Vagina (tissue), 2 donors: ENCODE measurements at regions not wholly inside any gene's neighbourhood (a gene's known extent, or its start where the extent isn't known, plus 50 kb on each side); places are given as distances from the start of the nearest gene placed in this dataset.

Experiments
- DNase-seq, 2 donors: peaks; one replicate each; pipeline ENCODE4 v3.0.0-alpha.2; 2017; ENCODE audit errors: extremely low spot score in 2 of 2
- H3K27ac ChIP-seq: fragments of 200-600 bp; sonication (generic); one replicate; pipeline ENCODE4 v1.5.1; 2019
- H3K27me3 ChIP-seq: fragments of 200-600 bp; sonication (generic); one replicate; pipeline ENCODE4 v1.5.1; 2019
- H3K36me3 ChIP-seq, 2 donors: fragments of 200-600 bp; sonication (generic); one replicate each; pipeline ENCODE4 v1.5.1; 2017 to 2019
- H3K4me1 ChIP-seq: fragments of 200-600 bp; sonication (generic); one replicate; pipeline ENCODE4 v1.5.1; 2019
- H3K4me3 ChIP-seq, 2 donors: fragments of 200-600 bp; sonication (generic); 1 replicate in 1 of 2; 2 replicates in 1 of 2; pipeline ENCODE4 v1.5.1; 2016 to 2019
- H3K9me3 ChIP-seq: fragments of 200-600 bp; sonication (generic); one replicate; pipeline ENCODE4 v1.5.1; 2019
- POLR2A ChIP-seq, 2 donors: fragments of 450-650 bp; IDR thresholded peaks; one replicate each; pipeline ENCODE4 v1.6.1; 2017; ENCODE audit warnings: antibody characterized with exemption in 2 of 2, mild to moderate bottlenecking in 2 of 2, moderate library complexity in 2 of 2
- POLR2AphosphoS5 ChIP-seq, 2 donors: sonication (generic); formaldehyde crosslinking; IDR thresholded peaks; one replicate each; pipeline ENCODE4 v1.9.0; 2017; ENCODE audit warnings: antibody characterized with exemption in 2 of 2, mild to moderate bottlenecking in 2 of 2, low read depth in 1 of 2; ENCODE audit not compliant: insufficient read depth in 1 of 2
- intact Hi-C: fragments of 100-400 bp; cut with DNase I; formaldehyde crosslinking; loops from one replicate; pipeline ENCODE4 v1.15.1; 2023
- TF ChIP-seq, protein P1 (sequence below), 3 experiments: fragments of 450-650 bp in 2 of 3; fragments of 200-600 bp in 1 of 3; sonication (generic) in 1 of 3; IDR thresholded peaks; one replicate each; pipeline ENCODE4 v1.5.1; 2017 to 2019; ENCODE audit warnings: antibody characterized with exemption in 3 of 3, mild to moderate bottlenecking in 2 of 3, moderate library complexity in 2 of 3

DNA sequence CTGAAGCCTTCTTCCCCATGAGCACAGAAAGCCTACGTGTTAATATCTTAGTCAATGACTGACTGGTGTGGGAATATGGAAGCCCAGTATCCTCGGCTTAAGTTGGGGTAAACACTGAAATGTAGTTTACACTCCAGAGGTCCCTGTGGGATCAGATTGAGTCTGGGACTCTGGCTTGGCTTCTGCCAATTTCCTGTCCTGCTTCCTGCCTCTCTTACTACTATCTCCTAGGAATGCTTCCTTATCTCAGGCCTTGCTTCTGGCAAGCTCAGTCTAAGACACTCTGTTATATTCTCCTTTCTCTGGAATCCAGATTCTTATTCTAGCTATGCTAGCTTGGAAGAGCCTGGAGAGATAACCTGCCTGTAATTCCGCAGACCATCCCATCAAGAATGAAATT lies 174.0 kb upstream of the LDB2 start:
- no peak overlapping the region for H3K27ac ChIP-seq
- H3K27me3 ChIP-seq = no peaks in the 10 kb centered on the region
- intact Hi-C loops = no loop called here
- DNase-seq = no peak
- no peak overlapping the region for H3K4me3 ChIP-seq
- TF ChIP-seq, protein P1, sequence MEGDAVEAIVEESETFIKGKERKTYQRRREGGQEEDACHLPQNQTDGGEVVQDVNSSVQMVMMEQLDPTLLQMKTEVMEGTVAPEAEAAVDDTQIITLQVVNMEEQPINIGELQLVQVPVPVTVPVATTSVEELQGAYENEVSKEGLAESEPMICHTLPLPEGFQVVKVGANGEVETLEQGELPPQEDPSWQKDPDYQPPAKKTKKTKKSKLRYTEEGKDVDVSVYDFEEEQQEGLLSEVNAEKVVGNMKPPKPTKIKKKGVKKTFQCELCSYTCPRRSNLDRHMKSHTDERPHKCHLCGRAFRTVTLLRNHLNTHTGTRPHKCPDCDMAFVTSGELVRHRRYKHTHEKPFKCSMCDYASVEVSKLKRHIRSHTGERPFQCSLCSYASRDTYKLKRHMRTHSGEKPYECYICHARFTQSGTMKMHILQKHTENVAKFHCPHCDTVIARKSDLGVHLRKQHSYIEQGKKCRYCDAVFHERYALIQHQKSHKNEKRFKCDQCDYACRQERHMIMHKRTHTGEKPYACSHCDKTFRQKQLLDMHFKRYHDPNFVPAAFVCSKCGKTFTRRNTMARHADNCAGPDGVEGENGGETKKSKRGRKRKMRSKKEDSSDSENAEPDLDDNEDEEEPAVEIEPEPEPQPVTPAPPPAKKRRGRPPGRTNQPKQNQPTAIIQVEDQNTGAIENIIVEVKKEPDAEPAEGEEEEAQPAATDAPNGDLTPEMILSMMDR (IDR thresholded peaks at IDR 0.05) = no peak
- no peak for TF ChIP-seq POLR2A (IDR thresholded peaks at IDR 0.05)
- TF ChIP-seq POLR2AphosphoS5 (IDR thresholded peaks at IDR 0.05; ENCODE audit: insufficient read depth in 1 of 2, low read depth in 1 of 2) = no peak
- no peaks in the 10 kb centered on the region for H3K36me3 ChIP-seq
- peaks cover 18% of the 10 kb centered on the region for H3K4me1 ChIP-seq
- no peaks in the 10 kb centered on the region for H3K9me3 ChIP-seq

DNA sequence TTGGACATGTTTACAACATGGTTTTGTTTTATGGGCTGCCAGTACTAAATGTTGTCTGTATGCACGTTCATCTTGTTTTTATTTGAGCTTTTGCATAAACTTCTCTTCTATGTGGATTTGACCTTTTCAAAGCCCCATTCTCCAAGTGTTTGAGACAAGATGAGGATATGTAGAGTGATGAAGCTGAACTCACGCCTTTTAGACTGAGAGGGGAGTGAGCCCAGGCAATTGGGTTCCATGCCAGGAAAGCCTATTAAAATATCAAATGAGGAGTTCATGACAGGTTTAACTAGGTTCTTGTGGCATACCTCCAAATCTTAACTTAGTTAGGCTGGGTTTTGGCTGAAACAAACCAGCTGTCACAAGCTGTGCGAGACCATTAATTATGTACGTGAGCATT lies 170.4 kb upstream of the LDB2 start:
- Histone ChIP-seq H3K4me1 (peaks cover 30% of the 10 kb centered on the region), H3K36me3 (no peaks in the 10 kb centered on the region), H3K27me3 (no peaks in the 10 kb centered on the region), H3K27ac (no peak overlapping the region), H3K4me3 (no peak overlapping the region), H3K9me3 (no peaks in the 10 kb centered on the region)
- intact Hi-C loops = no loop called here
- DNase-seq = no peak
- no peak for TF ChIP-seq POLR2A (IDR thresholded peaks at IDR 0.05)
- TF ChIP-seq, protein P1 (IDR thresholded peaks at IDR 0.05) = no peak
- TF ChIP-seq POLR2AphosphoS5 (IDR thresholded peaks at IDR 0.05; ENCODE audit: insufficient read depth in 1 of 2, low read depth in 1 of 2) = no peak

DNA sequence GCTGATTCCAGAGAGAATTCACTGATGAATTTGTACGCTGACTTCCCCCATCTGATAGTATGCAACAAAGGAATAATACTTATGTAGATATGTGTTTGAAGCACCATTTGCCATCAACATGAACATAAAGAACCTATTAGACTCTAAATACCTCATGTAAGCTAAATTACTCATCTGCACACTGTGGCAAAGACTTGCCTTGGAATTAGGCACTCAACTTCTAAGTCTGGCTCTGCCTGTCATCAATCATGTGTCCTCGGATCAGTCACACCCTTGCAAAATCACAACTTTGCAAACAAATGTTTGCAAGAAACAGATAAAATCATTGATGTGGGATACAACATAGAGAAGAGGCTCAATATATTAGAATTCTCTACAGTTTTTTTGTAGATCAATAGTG lies 169.9 kb upstream of the LDB2 start:
- intact Hi-C loops = no loop called here
- TF ChIP-seq POLR2AphosphoS5 (IDR thresholded peaks at IDR 0.05; ENCODE audit: insufficient read depth in 1 of 2, low read depth in 1 of 2) = peak in 1 of 2 donors; percentile 7
- no peak for TF ChIP-seq POLR2A (IDR thresholded peaks at IDR 0.05)
- H3K27ac ChIP-seq = no peak overlapping the region
- no peaks in the 10 kb centered on the region for H3K27me3 ChIP-seq
- no peaks in the 10 kb centered on the region for H3K9me3 ChIP-seq
- no peaks in the 10 kb centered on the region for H3K36me3 ChIP-seq
- no peak overlapping the region for H3K4me3 ChIP-seq
- no peak for DNase-seq
- peaks cover 30% of the 10 kb centered on the region for H3K4me1 ChIP-seq

DNA sequence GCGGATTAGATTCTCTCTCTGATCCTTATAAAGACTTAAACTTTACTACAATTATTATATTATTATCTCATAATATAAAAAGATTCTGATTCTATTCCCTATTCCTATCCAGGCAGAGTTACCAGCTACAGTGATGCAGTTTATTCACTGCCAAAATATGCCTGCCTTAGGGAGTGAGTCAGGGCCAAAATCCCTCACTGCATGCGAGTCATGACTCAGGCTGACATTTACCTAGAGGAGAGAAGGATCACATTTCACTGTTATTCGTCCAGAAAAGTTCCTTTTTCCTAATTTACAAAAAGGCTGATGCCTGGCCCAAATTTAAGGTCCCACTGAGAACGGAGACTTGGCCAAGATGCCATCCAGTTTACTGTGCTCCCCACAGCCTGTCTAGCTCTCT lies 168.5 kb upstream of the LDB2 start:
- no peaks in the 10 kb centered on the region for H3K36me3 ChIP-seq
- DNase-seq = no peak
- intact Hi-C loops = no loop called here
- H3K27ac ChIP-seq = no peak overlapping the region
- H3K4me3 ChIP-seq = no peak overlapping the region
- H3K9me3 ChIP-seq = no peaks in the 10 kb centered on the region
- peaks cover 30% of the 10 kb centered on the region for H3K4me1 ChIP-seq
- TF ChIP-seq, protein P1 (IDR thresholded peaks at IDR 0.05) = no peak
- peak in 1 of 2 donors; percentile 57 for TF ChIP-seq POLR2AphosphoS5 (IDR thresholded peaks at IDR 0.05; ENCODE audit: insufficient read depth in 1 of 2, low read depth in 1 of 2)
- H3K27me3 ChIP-seq = no peaks in the 10 kb centered on the region

DNA sequence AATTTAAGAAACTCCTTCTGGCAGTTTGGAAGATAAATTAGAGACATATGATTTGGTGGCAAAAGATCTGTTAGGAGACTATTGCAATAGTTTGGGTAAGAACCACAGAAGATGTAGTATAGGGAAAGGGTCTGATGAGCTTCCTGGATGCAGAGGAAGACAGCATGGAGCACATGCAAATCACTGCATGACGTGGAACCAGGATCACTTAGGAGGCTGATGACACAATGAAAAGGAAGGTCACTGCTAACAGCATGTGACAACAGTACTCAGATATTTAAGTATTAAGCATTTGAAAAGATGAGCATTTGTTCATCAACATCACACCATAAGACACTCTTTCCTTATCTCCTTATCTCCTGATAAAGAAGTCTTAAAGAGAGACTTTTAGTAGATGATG lies 167.8 kb upstream of the LDB2 start:
- intact Hi-C loops = no loop called here
- Histone ChIP-seq H3K4me1 (peaks cover 30% of the 10 kb centered on the region), H3K27ac (no peak overlapping the region), H3K36me3 (no peaks in the 10 kb centered on the region), H3K27me3 (no peaks in the 10 kb centered on the region), H3K9me3 (no peaks in the 10 kb centered on the region), H3K4me3 (no peak overlapping the region)
- TF ChIP-seq, protein P1 (IDR thresholded peaks at IDR 0.05) = no peak
- no peak for TF ChIP-seq POLR2A (IDR thresholded peaks at IDR 0.05)
- TF ChIP-seq POLR2AphosphoS5 (IDR thresholded peaks at IDR 0.05; ENCODE audit: insufficient read depth in 1 of 2, low read depth in 1 of 2) = no peak
- DNase-seq = no peak

DNA sequence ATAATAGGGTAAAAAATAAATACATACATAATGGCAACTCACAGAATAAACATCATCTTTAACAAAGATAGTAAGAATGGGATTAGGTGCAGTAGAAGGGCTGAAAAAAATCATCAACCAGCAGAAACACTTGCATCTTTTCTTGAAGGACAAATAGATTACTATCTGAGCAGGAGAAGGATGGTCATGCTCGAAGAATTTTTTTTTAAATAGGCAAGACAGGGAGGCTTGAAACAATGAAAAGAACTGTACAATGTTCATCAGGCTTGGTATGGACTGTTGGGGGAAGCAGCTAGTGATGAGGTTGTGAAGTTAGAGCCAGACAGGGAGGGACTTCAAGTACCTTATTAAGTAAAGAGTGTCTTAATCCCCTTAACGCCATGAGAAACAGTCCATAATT lies 167.4 kb upstream of the LDB2 start:
- DNase-seq = no peak
- H3K36me3 ChIP-seq = no peaks in the 10 kb centered on the region
- H3K27ac ChIP-seq = no peak overlapping the region
- intact Hi-C loops = no loop called here
- no peaks in the 10 kb centered on the region for H3K9me3 ChIP-seq
- no peak overlapping the region for H3K4me3 ChIP-seq
- peaks cover 30% of the 10 kb centered on the region for H3K4me1 ChIP-seq
- no peaks in the 10 kb centered on the region for H3K27me3 ChIP-seq
- TF ChIP-seq, protein P1 (IDR thresholded peaks at IDR 0.05) = no peak
- TF ChIP-seq POLR2A (IDR thresholded peaks at IDR 0.05) (no peak), POLR2AphosphoS5 (IDR thresholded peaks at IDR 0.05; ENCODE audit: insufficient read depth in 1 of 2, low read depth in 1 of 2) (no peak)
